Left lung (tissue), 4 donors: ENCODE measurements at regions not wholly inside any gene's neighbourhood (a gene's known extent, or its start where the extent isn't known, plus 50 kb on each side); places are given as distances from the start of the nearest gene placed in this dataset.

Experiments used
- ATAC-seq: fragments of 200-7000 bp; cut with Tn5 transposase; one replicate; pipeline ENCODE4 v1.9.1; 2020; ENCODE audit warnings: moderate library complexity
- DNase-seq, 4 donors: peaks; one replicate each; pipeline ENCODE4 v3.0.0-alpha.2; 2013 to 2020
- H3K27ac ChIP-seq, 2 donors: fragments of 200-600 bp; sonication (generic) in 1 of 2; one replicate each; pipeline versions ENCODE4 v1.5.0 to v1.8.0; 2020 to 2021
- H3K27me3 ChIP-seq, 2 donors: fragments of 200-600 bp; sonication (generic) in 1 of 2; one replicate each; pipeline versions ENCODE4 v1.5.0 to v1.8.0; 2020 to 2021
- H3K36me3 ChIP-seq, 2 donors: fragments of 200-600 bp; sonication (generic) in 1 of 2; one replicate each; pipeline versions ENCODE4 v1.5.0 to v1.8.0; 2020 to 2021
- H3K4me1 ChIP-seq, 2 donors: fragments of 200-600 bp; one replicate each; pipeline ENCODE4 v1.8.0; 2021
- H3K4me3 ChIP-seq, 2 donors: fragments of 200-600 bp; sonication (generic) in 1 of 2; one replicate each; pipeline versions ENCODE4 v1.5.0 to v1.8.0; 2020 to 2021; ENCODE audit warnings: mild to moderate bottlenecking in 1 of 2
- H3K9me3 ChIP-seq, 2 donors: fragments of 200-600 bp; sonication (generic) in 1 of 2; one replicate each; pipeline versions ENCODE4 v1.5.0 to v1.8.0; 2020 to 2021
- CTCF ChIP-seq, 2 donors: fragments of 200-600 bp; sonication (generic) in 1 of 2; IDR thresholded peaks; one replicate each; pipeline versions ENCODE4 v1.5.0 to v1.8.0; 2021; ENCODE audit warnings: antibody characterized with exemption in 2 of 2
- intact Hi-C, 2 donors: fragments of 100-400 bp; cut with DNase I; formaldehyde crosslinking; loops; one replicate each; pipeline versions ENCODE4 v1.11.2 to v1.14.2; 2022
- donor health status: DM: no; HTN: yes; CAD: no.
- donor health status: DM: no; HTN: no; CAD: no.

GRCh38 chr9:3708751-3709150 lies 182.9 kb upstream of the RFX3 start:
- Histone ChIP-seq H3K4me1 (no peaks in the 10 kb centered on the region), H3K27me3 (no peaks in the 10 kb centered on the region), H3K9me3 (no peaks in the 10 kb centered on the region), H3K36me3 (no peaks in the 10 kb centered on the region), H3K4me3 (no peak overlapping the region), H3K27ac (no peak overlapping the region)
- intact Hi-C loops: no loop called here
- ATAC-seq: no peak
- DNase-seq: peak in 2 of 4 donors; percentile 13 to 39
- TF ChIP-seq CTCF (IDR thresholded peaks at IDR 0.05): no peak

DNA sequence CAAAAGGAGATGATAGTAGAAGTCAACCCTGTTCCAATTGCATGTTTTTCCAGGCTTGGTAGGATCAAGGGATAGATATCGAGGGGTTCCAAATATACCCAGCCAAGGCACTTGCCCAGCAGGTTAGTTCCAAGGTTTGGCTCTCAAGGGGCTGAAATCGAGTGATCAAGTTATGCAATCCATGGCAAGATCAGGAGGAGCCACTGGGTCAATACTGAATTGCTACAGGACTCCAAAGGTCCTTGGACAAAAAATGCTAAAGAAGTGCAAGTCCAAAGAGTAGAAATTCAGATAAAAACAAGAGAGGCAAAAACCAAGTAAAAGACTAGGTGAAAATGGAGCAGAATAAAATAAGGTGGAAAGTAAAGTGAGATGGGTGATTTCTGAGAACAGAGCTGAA lies 179.1 kb upstream of the RFX3 start:
- Histone ChIP-seq H3K9me3 (no peaks in the 10 kb centered on the region), H3K36me3 (no peaks in the 10 kb centered on the region)
- no peak for ATAC-seq

GRCh38 chr9:3700772-3701171 lies 175.0 kb upstream of the RFX3 start:
- no peak overlapping the region for H3K27ac ChIP-seq
- no peaks in the 10 kb centered on the region for H3K9me3 ChIP-seq
- no peaks in the 10 kb centered on the region for H3K4me1 ChIP-seq
- DNase-seq: no peak
- TF ChIP-seq CTCF (IDR thresholded peaks at IDR 0.05): no peak
- H3K36me3 ChIP-seq: no peaks in the 10 kb centered on the region
- no peak for ATAC-seq
- no peak overlapping the region for H3K4me3 ChIP-seq
- intact Hi-C loops: no loop called here
- H3K27me3 ChIP-seq: no peaks in the 10 kb centered on the region

More for the DNA sequence above, 179.1 kb upstream of the RFX3 start:
- no peaks in the 10 kb centered on the region for H3K4me1 ChIP-seq
- H3K4me3 ChIP-seq: no peak overlapping the region
- no peak for TF ChIP-seq CTCF (IDR thresholded peaks at IDR 0.05)
- H3K27ac ChIP-seq: no peak overlapping the region
- no peaks in the 10 kb centered on the region for H3K27me3 ChIP-seq
- DNase-seq: no peak
- intact Hi-C loops: no loop called here

GRCh38 chr9:3699883-3700282 lies 174.1 kb upstream of the RFX3 start:
- no peaks in the 10 kb centered on the region for H3K4me1 ChIP-seq
- no peak overlapping the region for H3K4me3 ChIP-seq
- H3K27me3 ChIP-seq: no peaks in the 10 kb centered on the region
- no peak for TF ChIP-seq CTCF (IDR thresholded peaks at IDR 0.05)
- peak; percentile 64 for ATAC-seq
- no peaks in the 10 kb centered on the region for H3K9me3 ChIP-seq
- no peaks in the 10 kb centered on the region for H3K36me3 ChIP-seq
- intact Hi-C loops: no loop called here
- no peak overlapping the region for H3K27ac ChIP-seq
- peak in 2 of 4 donors; percentile 9 to 55 for DNase-seq

DNA sequence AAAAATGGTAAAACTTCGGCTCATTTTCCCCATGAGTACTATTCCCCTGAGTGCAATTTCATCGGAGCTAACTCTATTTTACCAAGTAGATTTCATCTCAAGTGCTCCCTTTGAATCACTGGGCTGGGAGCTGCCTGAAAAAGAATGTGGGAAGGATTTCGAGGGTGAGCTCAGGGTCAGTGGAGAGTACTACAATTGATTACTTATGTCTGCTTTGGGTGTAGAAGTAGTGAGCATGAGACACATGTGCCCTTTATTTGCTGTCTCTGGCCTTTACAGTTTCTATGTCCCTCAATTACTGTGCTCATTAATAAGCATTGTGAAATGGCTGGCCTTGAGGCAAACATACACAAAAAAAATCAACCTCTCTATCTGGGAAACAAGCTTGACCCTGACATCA lies 172.7 kb upstream of the RFX3 start:
- H3K4me1 ChIP-seq: no peaks in the 10 kb centered on the region
- H3K36me3 ChIP-seq: no peaks in the 10 kb centered on the region
- H3K27me3 ChIP-seq: no peaks in the 10 kb centered on the region
- TF ChIP-seq CTCF (IDR thresholded peaks at IDR 0.05): no peak
- no peak for DNase-seq
- H3K9me3 ChIP-seq: no peaks in the 10 kb centered on the region
- intact Hi-C loops: no loop called here
- ATAC-seq: peak; percentile 56
- no peak overlapping the region for H3K27ac ChIP-seq
- no peak overlapping the region for H3K4me3 ChIP-seq
